ENCODE measurements at regions not wholly inside any gene's neighbourhood (a gene's known extent, or its start where the extent isn't known, plus 50 kb on each side); places are given as distances from the start of the nearest gene placed in this dataset.

DNA sequence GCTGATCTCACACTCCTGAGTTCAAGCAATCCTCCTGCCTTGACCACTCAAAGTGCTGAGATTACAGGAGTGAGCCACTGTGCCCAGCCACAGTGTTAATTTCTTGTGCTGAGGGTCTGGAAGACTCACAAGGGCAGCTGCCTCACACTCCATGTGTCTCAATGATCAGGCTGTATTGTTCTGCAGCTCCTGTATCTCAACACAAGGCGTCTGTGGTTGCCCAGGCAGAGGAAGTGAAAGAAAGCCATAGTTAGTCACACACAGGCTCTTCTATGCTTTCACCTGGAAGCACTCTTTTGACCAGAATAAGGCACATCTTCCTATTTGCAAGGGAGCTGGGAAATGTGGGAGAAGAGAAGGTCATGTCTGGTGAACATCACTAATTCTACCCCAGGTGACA, 107.3 kb upstream of the ZNF507 start:
- Histone ChIP-seq H3K27ac (replicated peaks) (no peak overlapping the region), H3K27me3 (ENCODE audit: insufficient read depth, poor library complexity, severe bottlenecking) (no peaks in the 10 kb centered on the region), H3K4me3 (replicated peaks; ENCODE audit: insufficient read depth, low read length) (no peak overlapping the region)
- no peak for DNase-seq (ENCODE audit: low read depth in 1 of 2, low spot score in 1 of 2)
- TF ChIP-seq GABPA (IDR thresholded peaks at IDR 0.05; ENCODE audit: low read depth), result no peak
- TF ChIP-seq, protein P1, sequence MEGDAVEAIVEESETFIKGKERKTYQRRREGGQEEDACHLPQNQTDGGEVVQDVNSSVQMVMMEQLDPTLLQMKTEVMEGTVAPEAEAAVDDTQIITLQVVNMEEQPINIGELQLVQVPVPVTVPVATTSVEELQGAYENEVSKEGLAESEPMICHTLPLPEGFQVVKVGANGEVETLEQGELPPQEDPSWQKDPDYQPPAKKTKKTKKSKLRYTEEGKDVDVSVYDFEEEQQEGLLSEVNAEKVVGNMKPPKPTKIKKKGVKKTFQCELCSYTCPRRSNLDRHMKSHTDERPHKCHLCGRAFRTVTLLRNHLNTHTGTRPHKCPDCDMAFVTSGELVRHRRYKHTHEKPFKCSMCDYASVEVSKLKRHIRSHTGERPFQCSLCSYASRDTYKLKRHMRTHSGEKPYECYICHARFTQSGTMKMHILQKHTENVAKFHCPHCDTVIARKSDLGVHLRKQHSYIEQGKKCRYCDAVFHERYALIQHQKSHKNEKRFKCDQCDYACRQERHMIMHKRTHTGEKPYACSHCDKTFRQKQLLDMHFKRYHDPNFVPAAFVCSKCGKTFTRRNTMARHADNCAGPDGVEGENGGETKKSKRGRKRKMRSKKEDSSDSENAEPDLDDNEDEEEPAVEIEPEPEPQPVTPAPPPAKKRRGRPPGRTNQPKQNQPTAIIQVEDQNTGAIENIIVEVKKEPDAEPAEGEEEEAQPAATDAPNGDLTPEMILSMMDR (IDR thresholded peaks at IDR 0.05; ENCODE audit: insufficient read depth, low read length), result no peak
- TF ChIP-seq, protein P2, sequence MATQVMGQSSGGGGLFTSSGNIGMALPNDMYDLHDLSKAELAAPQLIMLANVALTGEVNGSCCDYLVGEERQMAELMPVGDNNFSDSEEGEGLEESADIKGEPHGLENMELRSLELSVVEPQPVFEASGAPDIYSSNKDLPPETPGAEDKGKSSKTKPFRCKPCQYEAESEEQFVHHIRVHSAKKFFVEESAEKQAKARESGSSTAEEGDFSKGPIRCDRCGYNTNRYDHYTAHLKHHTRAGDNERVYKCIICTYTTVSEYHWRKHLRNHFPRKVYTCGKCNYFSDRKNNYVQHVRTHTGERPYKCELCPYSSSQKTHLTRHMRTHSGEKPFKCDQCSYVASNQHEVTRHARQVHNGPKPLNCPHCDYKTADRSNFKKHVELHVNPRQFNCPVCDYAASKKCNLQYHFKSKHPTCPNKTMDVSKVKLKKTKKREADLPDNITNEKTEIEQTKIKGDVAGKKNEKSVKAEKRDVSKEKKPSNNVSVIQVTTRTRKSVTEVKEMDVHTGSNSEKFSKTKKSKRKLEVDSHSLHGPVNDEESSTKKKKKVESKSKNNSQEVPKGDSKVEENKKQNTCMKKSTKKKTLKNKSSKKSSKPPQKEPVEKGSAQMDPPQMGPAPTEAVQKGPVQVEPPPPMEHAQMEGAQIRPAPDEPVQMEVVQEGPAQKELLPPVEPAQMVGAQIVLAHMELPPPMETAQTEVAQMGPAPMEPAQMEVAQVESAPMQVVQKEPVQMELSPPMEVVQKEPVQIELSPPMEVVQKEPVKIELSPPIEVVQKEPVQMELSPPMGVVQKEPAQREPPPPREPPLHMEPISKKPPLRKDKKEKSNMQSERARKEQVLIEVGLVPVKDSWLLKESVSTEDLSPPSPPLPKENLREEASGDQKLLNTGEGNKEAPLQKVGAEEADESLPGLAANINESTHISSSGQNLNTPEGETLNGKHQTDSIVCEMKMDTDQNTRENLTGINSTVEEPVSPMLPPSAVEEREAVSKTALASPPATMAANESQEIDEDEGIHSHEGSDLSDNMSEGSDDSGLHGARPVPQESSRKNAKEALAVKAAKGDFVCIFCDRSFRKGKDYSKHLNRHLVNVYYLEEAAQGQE (IDR thresholded peaks at IDR 0.05; ENCODE audit: insufficient replicate concordance, low read depth), result no peak
- no peak for TF ChIP-seq POLR2AphosphoS5 (IDR thresholded peaks at IDR 0.05; ENCODE audit: low read depth)
- no peak for TF ChIP-seq SPI1 (IDR thresholded peaks at IDR 0.05; ENCODE audit: borderline replicate concordance, low read depth)

DNA sequence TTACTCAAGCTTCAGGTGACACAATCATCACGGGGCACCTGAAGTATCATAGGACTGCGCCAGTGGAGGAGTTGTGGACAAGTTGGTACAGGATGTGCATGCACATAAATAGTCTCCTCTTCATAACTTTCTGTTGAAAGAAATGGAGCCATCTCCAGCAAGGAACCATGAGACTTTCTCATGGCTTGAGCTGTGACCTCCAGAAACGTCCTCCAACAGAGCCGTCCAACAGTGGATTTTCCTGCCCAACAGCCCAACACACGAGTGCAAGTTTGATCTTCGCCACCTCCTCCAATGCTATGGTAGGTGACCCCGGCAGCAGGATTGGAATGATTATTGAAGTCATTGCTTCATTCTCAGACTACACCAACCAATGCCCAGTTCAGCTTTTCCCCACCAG, 105.1 kb upstream of the ZNF507 start:
- Histone ChIP-seq H3K4me3 (replicated peaks; ENCODE audit: insufficient read depth, low read length) (no peak overlapping the region), H3K27me3 (ENCODE audit: insufficient read depth, poor library complexity, severe bottlenecking) (no peaks in the 10 kb centered on the region), H3K27ac (replicated peaks) (no peak overlapping the region)
- no peak for DNase-seq (ENCODE audit: low read depth in 1 of 2, low spot score in 1 of 2)
- TF ChIP-seq POLR2AphosphoS5 (IDR thresholded peaks at IDR 0.05; ENCODE audit: low read depth) (no peak), SPI1 (IDR thresholded peaks at IDR 0.05; ENCODE audit: borderline replicate concordance, low read depth) (no peak), GABPA (IDR thresholded peaks at IDR 0.05; ENCODE audit: low read depth) (no peak)
- TF ChIP-seq, protein P1 (IDR thresholded peaks at IDR 0.05; ENCODE audit: insufficient read depth, low read length), result no peak
- TF ChIP-seq, protein P2 (IDR thresholded peaks at IDR 0.05; ENCODE audit: insufficient replicate concordance, low read depth), result no peak

DNA sequence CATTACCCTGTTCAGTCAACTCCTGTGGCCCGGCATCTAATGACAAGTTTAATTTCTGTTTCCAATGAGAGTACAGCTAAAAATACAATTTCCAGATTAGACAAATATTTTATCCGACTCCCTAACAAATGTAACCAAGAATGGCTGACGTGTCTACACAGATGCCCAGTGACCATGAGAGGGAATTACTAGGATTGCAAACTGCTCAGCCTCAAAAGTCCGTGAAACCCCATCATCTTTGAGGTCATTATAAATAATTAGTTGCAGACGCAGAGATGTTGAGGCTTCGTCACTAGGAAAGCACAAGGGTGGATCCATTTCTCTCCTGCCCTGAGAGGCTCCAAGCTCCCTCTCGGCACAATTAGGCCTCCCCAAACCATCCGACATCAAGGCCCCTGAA, 104.1 kb upstream of the ZNF507 start:
- TF ChIP-seq, protein P2 (IDR thresholded peaks at IDR 0.05; ENCODE audit: insufficient replicate concordance, low read depth), result no peak
- TF ChIP-seq, protein P1 (IDR thresholded peaks at IDR 0.05; ENCODE audit: insufficient read depth, low read length), result no peak
- no peak for TF ChIP-seq POLR2AphosphoS5 (IDR thresholded peaks at IDR 0.05; ENCODE audit: low read depth)
- TF ChIP-seq SPI1 (IDR thresholded peaks at IDR 0.05; ENCODE audit: borderline replicate concordance, low read depth), result no peak
- no peak for TF ChIP-seq GABPA (IDR thresholded peaks at IDR 0.05; ENCODE audit: low read depth)
- H3K27ac ChIP-seq (replicated peaks), result no peak overlapping the region

More for the DNA sequence above, 104.1 kb upstream of the ZNF507 start:
- Histone ChIP-seq H3K27me3 (ENCODE audit: insufficient read depth, poor library complexity, severe bottlenecking) (no peaks in the 10 kb centered on the region), H3K4me3 (replicated peaks; ENCODE audit: insufficient read depth, low read length) (no peak overlapping the region)
- DNase-seq (ENCODE audit: low read depth in 1 of 2, low spot score in 1 of 2), result no peak

All from HL-60 (cell line).